ENCODE measurements at regions not wholly inside any gene's neighbourhood (a gene's known extent, or its start where the extent isn't known, plus 50 kb on each side); places are given as distances from the start of the nearest gene placed in this dataset.

GRCh38 chr6:170100046-170100445 lies 190.8 kb downstream of the DLL1 start:
- TF ChIP-seq GATA2 (IDR thresholded peaks at IDR 0.05; ENCODE audit: low read depth, low read length) (no peak), GATA3 (IDR thresholded peaks at IDR 0.05; ENCODE audit: low read depth, low read length) (no peak)

GRCh38 chr6:170099387-170099786 lies 191.5 kb downstream of the DLL1 start:
- TF ChIP-seq GATA2 (IDR thresholded peaks at IDR 0.05; ENCODE audit: low read depth, low read length) (no peak), GATA3 (IDR thresholded peaks at IDR 0.05; ENCODE audit: low read depth, low read length) (no peak)

- no peak for TF ChIP-seq GATA3 (IDR thresholded peaks at IDR 0.05; ENCODE audit: low read depth, low read length)
These were observed 192.3 kb downstream of the DLL1 start for GRCh38 chr6:170098428-170099170.

- TF ChIP-seq GATA3 (IDR thresholded peaks at IDR 0.05; ENCODE audit: low read depth, low read length) (no peak), GATA2 (IDR thresholded peaks at IDR 0.05; ENCODE audit: low read depth, low read length) (no peak)
These were observed 193.1 kb downstream of the DLL1 start for GRCh38 chr6:170097505-170098427.

- TF ChIP-seq GATA2 (IDR thresholded peaks at IDR 0.05; ENCODE audit: low read depth, low read length) (no peak), GATA3 (IDR thresholded peaks at IDR 0.05; ENCODE audit: low read depth, low read length) (no peak)
These were observed 193.9 kb downstream of the DLL1 start for GRCh38 chr6:170096803-170097504.

- no peak for TF ChIP-seq GATA2 (IDR thresholded peaks at IDR 0.05; ENCODE audit: low read depth, low read length)
- no peak for TF ChIP-seq GATA3 (IDR thresholded peaks at IDR 0.05; ENCODE audit: low read depth, low read length)
These were observed 194.6 kb downstream of the DLL1 start for GRCh38 chr6:170096191-170096802.

- TF ChIP-seq GATA3 (IDR thresholded peaks at IDR 0.05; ENCODE audit: low read depth, low read length) (no peak), GATA2 (IDR thresholded peaks at IDR 0.05; ENCODE audit: low read depth, low read length) (no peak)
These were observed 195.5 kb downstream of the DLL1 start for GRCh38 chr6:170095273-170095981.

GRCh38 chr6:170094686-170095272 lies 196.1 kb downstream of the DLL1 start:
- TF ChIP-seq GATA3 (IDR thresholded peaks at IDR 0.05; ENCODE audit: low read depth, low read length) (no peak), GATA2 (IDR thresholded peaks at IDR 0.05; ENCODE audit: low read depth, low read length) (no peak)

GRCh38 chr6:170093658-170094596 lies 197.0 kb downstream of the DLL1 start:
- no peak for TF ChIP-seq GATA2 (IDR thresholded peaks at IDR 0.05; ENCODE audit: low read depth, low read length)
- TF ChIP-seq GATA3 (IDR thresholded peaks at IDR 0.05; ENCODE audit: low read depth, low read length): no peak

GRCh38 chr6:170093276-170093657 lies 197.6 kb downstream of the DLL1 start:
- TF ChIP-seq GATA2 (IDR thresholded peaks at IDR 0.05; ENCODE audit: low read depth, low read length) (no peak), GATA3 (IDR thresholded peaks at IDR 0.05; ENCODE audit: low read depth, low read length) (no peak)

- TF ChIP-seq GATA2 (IDR thresholded peaks at IDR 0.05; ENCODE audit: low read depth, low read length) (no peak), GATA3 (IDR thresholded peaks at IDR 0.05; ENCODE audit: low read depth, low read length) (no peak)
These were observed 198.1 kb downstream of the DLL1 start for GRCh38 chr6:170092826-170093225.
